Smooth muscle cell (in vitro differentiated cells): ENCODE measurements at regions not wholly inside any gene's neighbourhood (a gene's known extent, or its start where the extent isn't known, plus 50 kb on each side); places are given as distances from the start of the nearest gene placed in this dataset.

Experiments
- DNase-seq: peaks from one replicate; lab custom pipeline; 2025; ENCODE audit not compliant: unreplicated experiment; lab: John Stamatoyannopoulos, UW
- H2AFZ ChIP-seq: fragments of 200-600 bp; sonication (generic); 2 replicates; pipeline ENCODE4 v1.6.0; 2016; ENCODE audit warnings: antibody characterized with exemption, low read depth, mild to moderate bottlenecking
- H3F3A ChIP-seq: fragments of 200-600 bp; sonication (generic); 2 replicates; pipeline ENCODE4 v1.6.0; 2017; ENCODE audit warnings: antibody characterized with exemption, low read depth
- H3K27ac ChIP-seq: fragments of 200-600 bp; sonication (generic); 2 replicates; pipeline ENCODE4 v1.5.1; 2016; ENCODE audit warnings: low read depth, mild to moderate bottlenecking
- H3K27me3 ChIP-seq: fragments of 200-600 bp; sonication (generic); 2 replicates; pipeline ENCODE4 v1.6.1; 2016; ENCODE audit warnings: low read depth, mild to moderate bottlenecking
- H3K36me3 ChIP-seq: fragments of 200-600 bp; sonication (generic); 2 replicates; pipeline ENCODE4 v1.5.1; 2016; ENCODE audit warnings: low read depth
- H3K4me1 ChIP-seq: fragments of 200-600 bp; sonication (generic); 2 replicates; pipeline ENCODE4 v1.5.1; 2016; ENCODE audit warnings: low read depth
- H3K4me2 ChIP-seq: fragments of 200-600 bp; sonication (generic); 2 replicates; pipeline ENCODE4 v1.6.0; 2016; ENCODE audit warnings: mild to moderate bottlenecking
- H3K4me3 ChIP-seq: fragments of 200-600 bp; sonication (generic); 2 replicates; pipeline ENCODE4 v1.5.1; 2016; ENCODE audit warnings: mild to moderate bottlenecking
- H3K79me2 ChIP-seq: fragments of 200-600 bp; sonication (generic); 2 replicates; pipeline ENCODE4 v1.6.0; 2016; ENCODE audit warnings: low read depth, mild to moderate bottlenecking
- H3K9ac ChIP-seq: fragments of 200-600 bp; sonication (generic); 2 replicates; pipeline ENCODE4 v1.6.0; 2016; ENCODE audit warnings: low read depth
- H3K9me3 ChIP-seq: fragments of 200-600 bp; sonication (generic); replicated peaks from 2 replicates; pipeline ENCODE4 v1.5.1; 2016; ENCODE audit warnings: low read depth
- H4K20me1 ChIP-seq: fragments of 200-600 bp; sonication (generic); 2 replicates; pipeline ENCODE4 v1.6.0; 2016; ENCODE audit warnings: low read depth
- CTCF ChIP-seq: fragments of 200-600 bp; sonication (generic); IDR thresholded peaks from 2 replicates; pipeline ENCODE4 v1.5.1; 2017; ENCODE audit warnings: borderline replicate concordance, mild to moderate bottlenecking, antibody characterized with exemption; ENCODE audit not compliant: insufficient read depth, poor library complexity, severe bottlenecking
- WGBS: methylation state at CpG from one replicate; pipeline ENCODE4 v1.1.7; 2016; ENCODE audit warnings: low lambda C conversion rate; 5-methylcytosine and 5-hydroxymethylcytosine counted together

- H3F3A ChIP-seq: no peaks in the 10 kb centered on the region
- 90% methylated on average over 3 of the region's 3 CpGs for WGBS
- no peaks in the 10 kb centered on the region for H3K79me2 ChIP-seq
- DNase-seq: no peak
- no peak overlapping the region for H3K27ac ChIP-seq
- no peak overlapping the region for H3K4me3 ChIP-seq
- no peak overlapping the region for H2AFZ ChIP-seq
- H3K4me1 ChIP-seq: no peaks in the 10 kb centered on the region
- H3K9me3 ChIP-seq: no peaks in the 10 kb centered on the region
- H3K9ac ChIP-seq: no peak overlapping the region
- TF ChIP-seq CTCF: no peak
- no peaks in the 10 kb centered on the region for H3K36me3 ChIP-seq
- no peak overlapping the region for H3K4me2 ChIP-seq
- H3K27me3 ChIP-seq: no peaks in the 10 kb centered on the region
- no peaks in the 10 kb centered on the region for H4K20me1 ChIP-seq
Measured at GRCh38 chr1:218836264-218836663, 337.4 kb upstream of the LYPLAL1 start.

GRCh38 chr1:218837051-218837450 is 336.6 kb upstream of the LYPLAL1 start:
- Histone ChIP-seq H3K79me2 (no peaks in the 10 kb centered on the region), H3K9ac (no peak overlapping the region), H2AFZ (no peak overlapping the region), H3K9me3 (no peaks in the 10 kb centered on the region), H3K36me3 (no peaks in the 10 kb centered on the region), H3K4me2 (no peak overlapping the region), H3K4me1 (no peaks in the 10 kb centered on the region), H4K20me1 (no peaks in the 10 kb centered on the region), H3F3A (no peaks in the 10 kb centered on the region), H3K4me3 (no peak overlapping the region), H3K27ac (no peak overlapping the region), H3K27me3 (no peaks in the 10 kb centered on the region)
- no peak for TF ChIP-seq CTCF
- DNase-seq: no peak
- whole genome bisulfite sequencing: 90% methylated on average over 2 of the region's 2 CpGs

- Histone ChIP-seq H2AFZ (no peak overlapping the region), H4K20me1 (no peaks in the 10 kb centered on the region), H3K4me3 (no peak overlapping the region), H3K9ac (no peak overlapping the region), H3K9me3 (no peaks in the 10 kb centered on the region), H3K27me3 (no peaks in the 10 kb centered on the region), H3K4me2 (no peak overlapping the region), H3K79me2 (no peaks in the 10 kb centered on the region), H3K27ac (no peak overlapping the region), H3K4me1 (no peaks in the 10 kb centered on the region), H3K36me3 (no peaks in the 10 kb centered on the region), H3F3A (no peaks in the 10 kb centered on the region)
- 90% methylated on average over 1 of the region's 1 CpG for WGBS
- no peak for TF ChIP-seq CTCF
- no peak for DNase-seq
Measured at GRCh38 chr1:218845589-218845988, 328.1 kb upstream of the LYPLAL1 start.

- Histone ChIP-seq H2AFZ (no peak overlapping the region), H3K4me1 (no peaks in the 10 kb centered on the region), H3K9me3 (no peaks in the 10 kb centered on the region), H3K36me3 (no peaks in the 10 kb centered on the region), H3K4me3 (no peak overlapping the region), H3K79me2 (no peaks in the 10 kb centered on the region), H3K9ac (no peak overlapping the region), H3F3A (no peaks in the 10 kb centered on the region), H3K27me3 (no peaks in the 10 kb centered on the region), H3K4me2 (no peak overlapping the region), H3K27ac (no peak overlapping the region), H4K20me1 (no peaks in the 10 kb centered on the region)
- 95% methylated on average over 4 of the region's 4 CpGs for WGBS
- no peak for DNase-seq
- no peak for TF ChIP-seq CTCF
Measured at GRCh38 chr1:218846181-218846580, 327.5 kb upstream of the LYPLAL1 start.
